ENCODE measurements at regions not wholly inside any gene's neighbourhood (a gene's known extent, or its start where the extent isn't known, plus 50 kb on each side); places are given as distances from the start of the nearest gene placed in this dataset.
"Not testable (repeated sequence)": the region's sequence is repeated elsewhere in the genome, so short reads cannot be mapped to it uniquely, and the experiment has no call there.

- H3K27me3 Mint-ChIP-seq; intact Hi-C loops (cut with micrococcal nuclease); H3K36me3 Mint-ChIP-seq (ENCODE audit: low read depth): not testable (repeated sequence)
Observed at GRCh38 chr1:147348592-147348991, 106.1 kb downstream of the CHD1L start.

GRCh38 chr1:147349533-147349932 is 107.0 kb downstream of the CHD1L start:
- Mint-ChIP-seq H3K27ac (no peak overlapping the region), H3K4me3 (no peak overlapping the region), H3K27me3 (peaks cover 1% of the 10 kb centered on the region), H3K9me3 (peaks cover 9% of the 10 kb centered on the region), H3K4me1 (ENCODE audit: low read depth) (no peaks in the 10 kb centered on the region), H3K36me3 (ENCODE audit: low read depth) (no peaks in the 10 kb centered on the region)
- intact Hi-C loops (cut with micrococcal nuclease), result no loop called here

More at GRCh38 chr1:147348592-147348991, 106.1 kb downstream of the CHD1L start:
- H3K27ac Mint-ChIP-seq; H3K4me1 Mint-ChIP-seq (ENCODE audit: low read depth); H3K4me3 Mint-ChIP-seq: not testable (repeated sequence)
- H3K9me3 Mint-ChIP-seq, result peaks cover 18% of the 10 kb centered on the region

GRCh38 chr1:147351140-147351835 is 108.8 kb downstream of the CHD1L start:
- H3K9me3 Mint-ChIP-seq, result no peaks in the 10 kb centered on the region
- H3K27me3 Mint-ChIP-seq, result no peaks in the 10 kb centered on the region
- no peaks in the 10 kb centered on the region for H3K4me1 Mint-ChIP-seq (ENCODE audit: low read depth)
- intact Hi-C loops (cut with micrococcal nuclease), result no loop called here
- no peak overlapping the region for H3K27ac Mint-ChIP-seq
- no peak overlapping the region for H3K4me3 Mint-ChIP-seq
- H3K36me3 Mint-ChIP-seq (ENCODE audit: low read depth), result no peaks in the 10 kb centered on the region

- H3K27me3 Mint-ChIP-seq, result no peaks in the 10 kb centered on the region
- intact Hi-C loops (cut with micrococcal nuclease), result no loop called here
- H3K9me3 Mint-ChIP-seq, result peaks cover 6% of the 10 kb centered on the region
Observed at GRCh38 chr1:147377263-147378246, 135.1 kb downstream of the CHD1L start.

GRCh38 chr1:147379889-147380288 is 137.4 kb downstream of the CHD1L start:
- H3K4me3 Mint-ChIP-seq, result no peak overlapping the region
- intact Hi-C loops (cut with micrococcal nuclease), result no loop called here
- H3K9me3 Mint-ChIP-seq, result no peaks in the 10 kb centered on the region
- peaks cover 3% of the 10 kb centered on the region for H3K4me1 Mint-ChIP-seq (ENCODE audit: low read depth)
- H3K27me3 Mint-ChIP-seq, result no peaks in the 10 kb centered on the region
- no peak overlapping the region for H3K27ac Mint-ChIP-seq
- H3K36me3 Mint-ChIP-seq (ENCODE audit: low read depth), result no peaks in the 10 kb centered on the region

More at GRCh38 chr1:147377263-147378246, 135.1 kb downstream of the CHD1L start:
- no peaks in the 10 kb centered on the region for H3K4me1 Mint-ChIP-seq (ENCODE audit: low read depth)
- H3K36me3 Mint-ChIP-seq (ENCODE audit: low read depth), result no peaks in the 10 kb centered on the region
- no peak overlapping the region for H3K4me3 Mint-ChIP-seq
- no peak overlapping the region for H3K27ac Mint-ChIP-seq

GRCh38 chr1:147384804-147385203 is 142.3 kb downstream of the CHD1L start:
- intact Hi-C loops (cut with micrococcal nuclease), result no loop called here
- H3K27me3 Mint-ChIP-seq, result no peaks in the 10 kb centered on the region
- H3K4me3 Mint-ChIP-seq, result no peak overlapping the region
- H3K27ac Mint-ChIP-seq, result no peak overlapping the region
- no peaks in the 10 kb centered on the region for H3K36me3 Mint-ChIP-seq (ENCODE audit: low read depth)
- H3K9me3 Mint-ChIP-seq, result no peaks in the 10 kb centered on the region
- H3K4me1 Mint-ChIP-seq (ENCODE audit: low read depth), result peaks cover 4% of the 10 kb centered on the region

- no peak overlapping the region for H3K27ac Mint-ChIP-seq
- intact Hi-C loops (cut with micrococcal nuclease), result no loop called here
- peaks cover 1% of the 10 kb centered on the region for H3K27me3 Mint-ChIP-seq
Observed at GRCh38 chr1:147388969-147389368, 146.5 kb downstream of the CHD1L start.

GRCh38 chr1:147389532-147390184 is 147.2 kb downstream of the CHD1L start:
- H3K9me3 Mint-ChIP-seq, result no peaks in the 10 kb centered on the region

More at GRCh38 chr1:147388969-147389368, 146.5 kb downstream of the CHD1L start:
- Mint-ChIP-seq H3K4me3 (no peak overlapping the region), H3K9me3 (no peaks in the 10 kb centered on the region), H3K36me3 (ENCODE audit: low read depth) (no peaks in the 10 kb centered on the region), H3K4me1 (ENCODE audit: low read depth) (peaks cover 4% of the 10 kb centered on the region)

GRCh38 chr1:147390185-147390542 is 147.7 kb downstream of the CHD1L start:
- intact Hi-C loops (cut with micrococcal nuclease), result loop anchor here (2.0 kb wide), 1 partner anchor 117 kb away; no protein-coding TSS in a partner anchor
- H3K4me3 Mint-ChIP-seq, result no peak overlapping the region
- H3K4me1 Mint-ChIP-seq (ENCODE audit: low read depth), result no peaks in the 10 kb centered on the region

More at GRCh38 chr1:147389532-147390184, 147.2 kb downstream of the CHD1L start:
- Mint-ChIP-seq H3K27ac (no peak overlapping the region), H3K4me3 (no peak overlapping the region), H3K36me3 (ENCODE audit: low read depth) (no peaks in the 10 kb centered on the region), H3K4me1 (ENCODE audit: low read depth) (peaks cover 4% of the 10 kb centered on the region), H3K27me3 (peaks cover 1% of the 10 kb centered on the region)
- intact Hi-C loops (cut with micrococcal nuclease), result loop anchor here (2.0 kb wide), 1 partner anchor 117 kb away; no protein-coding TSS in a partner anchor

GRCh38 chr1:147391114-147391513 is 148.6 kb downstream of the CHD1L start:
- no peaks in the 10 kb centered on the region for H3K36me3 Mint-ChIP-seq (ENCODE audit: low read depth)
- intact Hi-C loops (cut with micrococcal nuclease), result loop anchor here (2.0 kb wide), 1 partner anchor 118 kb away; no protein-coding TSS in a partner anchor
- peaks cover 1% of the 10 kb centered on the region for H3K27me3 Mint-ChIP-seq
- no peaks in the 10 kb centered on the region for H3K4me1 Mint-ChIP-seq (ENCODE audit: low read depth)
- H3K9me3 Mint-ChIP-seq, result no peaks in the 10 kb centered on the region
- no peak overlapping the region for H3K27ac Mint-ChIP-seq
- H3K4me3 Mint-ChIP-seq, result no peak overlapping the region

More at GRCh38 chr1:147390185-147390542, 147.7 kb downstream of the CHD1L start:
- H3K36me3 Mint-ChIP-seq (ENCODE audit: low read depth), result no peaks in the 10 kb centered on the region
- peaks cover 1% of the 10 kb centered on the region for H3K27me3 Mint-ChIP-seq
- no peaks in the 10 kb centered on the region for H3K9me3 Mint-ChIP-seq
- H3K27ac Mint-ChIP-seq, result no peak overlapping the region

GRCh38 chr1:147402326-147403045 is 138.8 kb upstream of the BCL9 start:
- H3K4me1 Mint-ChIP-seq (ENCODE audit: low read depth); H3K36me3 Mint-ChIP-seq (ENCODE audit: low read depth); intact Hi-C loops (cut with micrococcal nuclease): not testable (repeated sequence)

GRCh38 chr1:147404344-147404743 is 137.0 kb upstream of the BCL9 start:
- intact Hi-C loops (cut with micrococcal nuclease); H3K36me3 Mint-ChIP-seq (ENCODE audit: low read depth); H3K4me1 Mint-ChIP-seq (ENCODE audit: low read depth); H3K27ac Mint-ChIP-seq; H3K27me3 Mint-ChIP-seq; H3K4me3 Mint-ChIP-seq: not testable (repeated sequence)
- peaks cover 26% of the 10 kb centered on the region for H3K9me3 Mint-ChIP-seq

More at GRCh38 chr1:147402326-147403045, 138.8 kb upstream of the BCL9 start:
- not testable (repeated sequence) for H3K27me3 Mint-ChIP-seq, H3K27ac Mint-ChIP-seq, H3K4me3 Mint-ChIP-seq
- H3K9me3 Mint-ChIP-seq, result peaks cover 26% of the 10 kb centered on the region

- Mint-ChIP-seq H3K9me3 (peaks cover 23% of the 10 kb centered on the region), H3K27ac (no peak overlapping the region), H3K4me3 (no peak overlapping the region), H3K36me3 (ENCODE audit: low read depth) (no peaks in the 10 kb centered on the region), H3K4me1 (ENCODE audit: low read depth) (no peaks in the 10 kb centered on the region), H3K27me3 (peaks cover 7% of the 10 kb centered on the region)
- intact Hi-C loops (cut with micrococcal nuclease), result no loop called here
Observed at GRCh38 chr1:147409886-147410285, 131.4 kb upstream of the BCL9 start.
